ENCODE measurements at regions not wholly inside any gene's neighbourhood (a gene's known extent, or its start where the extent isn't known, plus 50 kb on each side); places are given as distances from the start of the nearest gene placed in this dataset.

DNA sequence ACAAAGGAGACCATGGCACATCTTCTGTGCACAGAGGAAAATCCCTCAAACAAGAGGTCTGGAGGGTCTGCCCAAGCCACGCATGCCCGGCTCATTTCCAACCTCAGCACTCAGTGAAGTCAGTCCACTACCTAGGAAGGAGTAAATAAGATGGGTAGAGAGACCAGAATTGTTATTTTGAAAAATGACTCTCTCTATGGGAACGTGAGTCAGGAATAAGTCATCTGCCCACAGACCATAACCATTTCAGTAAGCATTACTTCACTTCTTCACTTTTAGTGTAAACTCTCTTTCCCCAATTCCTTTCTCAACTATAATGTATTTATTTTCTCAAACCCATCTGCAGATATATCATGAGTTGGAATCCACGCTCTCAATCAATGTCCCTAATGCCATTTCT is 1039.9 kb upstream of the USP15 start:
- Histone ChIP-seq H3F3A (ENCODE audit: insufficient read depth) (no peaks in the 10 kb centered on the region), H3K9me2 (replicated peaks; ENCODE audit: insufficient read depth, low read length) (no peaks in the 10 kb centered on the region), H4K20me1 (ENCODE audit: low read depth, low read length) (no peaks in the 10 kb centered on the region), H3K27me3 (ENCODE audit: low read length) (no peaks in the 10 kb centered on the region), H3K9me3 (ENCODE audit: insufficient read depth, low read length) (no peaks in the 10 kb centered on the region), H3K27ac (ENCODE audit: low read depth, low read length) (no peak overlapping the region), H3K4me3 (ENCODE audit: insufficient read depth, low read length, poor library complexity, severe bottlenecking) (no peak overlapping the region), H3K9ac (ENCODE audit: low read length) (no peak overlapping the region), H2AFZ (ENCODE audit: low read depth, low read length, severe bottlenecking) (no peak overlapping the region), H3K4me2 (ENCODE audit: low read depth, low read length, poor library complexity, severe bottlenecking) (no peak overlapping the region), H3K36me3 (ENCODE audit: low read length) (no peaks in the 10 kb centered on the region), H3K79me2 (ENCODE audit: insufficient read depth, low read length) (no peaks in the 10 kb centered on the region)
- no peak for TF ChIP-seq EZH2phosphoT487 (conservative IDR thresholded peaks at IDR 0.05; ENCODE audit: low read length)
- TF ChIP-seq, protein P1, sequence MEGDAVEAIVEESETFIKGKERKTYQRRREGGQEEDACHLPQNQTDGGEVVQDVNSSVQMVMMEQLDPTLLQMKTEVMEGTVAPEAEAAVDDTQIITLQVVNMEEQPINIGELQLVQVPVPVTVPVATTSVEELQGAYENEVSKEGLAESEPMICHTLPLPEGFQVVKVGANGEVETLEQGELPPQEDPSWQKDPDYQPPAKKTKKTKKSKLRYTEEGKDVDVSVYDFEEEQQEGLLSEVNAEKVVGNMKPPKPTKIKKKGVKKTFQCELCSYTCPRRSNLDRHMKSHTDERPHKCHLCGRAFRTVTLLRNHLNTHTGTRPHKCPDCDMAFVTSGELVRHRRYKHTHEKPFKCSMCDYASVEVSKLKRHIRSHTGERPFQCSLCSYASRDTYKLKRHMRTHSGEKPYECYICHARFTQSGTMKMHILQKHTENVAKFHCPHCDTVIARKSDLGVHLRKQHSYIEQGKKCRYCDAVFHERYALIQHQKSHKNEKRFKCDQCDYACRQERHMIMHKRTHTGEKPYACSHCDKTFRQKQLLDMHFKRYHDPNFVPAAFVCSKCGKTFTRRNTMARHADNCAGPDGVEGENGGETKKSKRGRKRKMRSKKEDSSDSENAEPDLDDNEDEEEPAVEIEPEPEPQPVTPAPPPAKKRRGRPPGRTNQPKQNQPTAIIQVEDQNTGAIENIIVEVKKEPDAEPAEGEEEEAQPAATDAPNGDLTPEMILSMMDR (IDR thresholded peaks at IDR 0.05; ENCODE audit: insufficient read depth, low read length, poor library complexity, severe bottlenecking), result no peak

DNA sequence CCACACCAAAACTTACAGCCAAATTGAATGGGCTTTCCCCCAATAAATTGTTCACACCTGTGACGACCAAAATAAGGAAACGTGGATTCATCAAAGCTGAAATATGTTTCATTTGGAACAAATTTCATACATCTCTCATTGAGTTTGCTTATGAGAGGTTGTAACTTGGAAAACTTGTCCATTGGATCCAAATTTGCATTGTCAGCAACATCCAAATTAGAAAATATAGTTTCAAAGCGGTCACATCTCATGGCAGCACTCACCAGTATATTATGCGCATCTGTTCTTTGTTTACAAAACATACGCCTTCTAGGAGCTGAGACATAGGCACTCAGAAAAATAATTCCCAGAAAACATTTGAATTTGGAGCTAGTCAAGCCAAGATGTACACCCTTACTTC is 1028.2 kb upstream of the USP15 start:
- Histone ChIP-seq H3K4me3 (ENCODE audit: insufficient read depth, low read length, poor library complexity, severe bottlenecking) (no peak overlapping the region), H3K27me3 (ENCODE audit: low read length) (no peaks in the 10 kb centered on the region), H3F3A (ENCODE audit: insufficient read depth) (no peaks in the 10 kb centered on the region), H3K4me2 (ENCODE audit: low read depth, low read length, poor library complexity, severe bottlenecking) (no peak overlapping the region), H3K79me2 (ENCODE audit: insufficient read depth, low read length) (no peaks in the 10 kb centered on the region), H3K9ac (ENCODE audit: low read length) (no peak overlapping the region), H4K20me1 (ENCODE audit: low read depth, low read length) (no peaks in the 10 kb centered on the region), H3K27ac (ENCODE audit: low read depth, low read length) (no peak overlapping the region), H2AFZ (ENCODE audit: low read depth, low read length, severe bottlenecking) (no peak overlapping the region), H3K9me2 (replicated peaks; ENCODE audit: insufficient read depth, low read length) (no peaks in the 10 kb centered on the region), H3K36me3 (ENCODE audit: low read length) (no peaks in the 10 kb centered on the region), H3K9me3 (ENCODE audit: insufficient read depth, low read length) (no peaks in the 10 kb centered on the region)
- TF ChIP-seq, protein P1 (IDR thresholded peaks at IDR 0.05; ENCODE audit: insufficient read depth, low read length, poor library complexity, severe bottlenecking), result no peak
- TF ChIP-seq EZH2phosphoT487 (conservative IDR thresholded peaks at IDR 0.05; ENCODE audit: low read length), result no peak

DNA sequence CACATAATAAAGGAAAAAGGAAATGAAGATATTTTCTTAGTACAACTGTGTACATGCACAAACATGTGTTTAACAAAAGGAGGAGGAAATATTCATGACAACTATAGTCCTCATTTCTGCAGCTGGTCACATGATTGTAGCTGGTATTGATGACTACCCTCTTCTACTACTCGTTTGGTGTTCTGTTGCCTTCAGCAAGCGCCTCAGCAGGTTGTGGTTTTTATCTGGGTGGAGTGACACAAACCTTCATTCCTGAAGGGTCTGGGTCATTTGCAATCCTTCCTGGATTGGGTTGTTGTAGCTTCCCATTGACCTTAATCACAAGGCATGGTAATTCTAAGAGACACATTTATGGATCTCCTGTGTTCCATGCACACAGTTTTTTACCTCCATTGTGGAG is 1009.9 kb upstream of the USP15 start:
- Histone ChIP-seq H4K20me1 (ENCODE audit: low read depth, low read length) (no peaks in the 10 kb centered on the region), H3K9ac (ENCODE audit: low read length) (no peak overlapping the region), H3K4me2 (ENCODE audit: low read depth, low read length, poor library complexity, severe bottlenecking) (no peak overlapping the region), H3K27me3 (ENCODE audit: low read length) (no peaks in the 10 kb centered on the region), H3K9me2 (replicated peaks; ENCODE audit: insufficient read depth, low read length) (no peaks in the 10 kb centered on the region), H3K9me3 (ENCODE audit: insufficient read depth, low read length) (no peaks in the 10 kb centered on the region), H2AFZ (ENCODE audit: low read depth, low read length, severe bottlenecking) (no peak overlapping the region), H3K27ac (ENCODE audit: low read depth, low read length) (no peak overlapping the region), H3K36me3 (ENCODE audit: low read length) (no peaks in the 10 kb centered on the region), H3K79me2 (ENCODE audit: insufficient read depth, low read length) (no peaks in the 10 kb centered on the region), H3F3A (ENCODE audit: insufficient read depth) (no peaks in the 10 kb centered on the region), H3K4me3 (ENCODE audit: insufficient read depth, low read length, poor library complexity, severe bottlenecking) (no peak overlapping the region)
- TF ChIP-seq, protein P1 (IDR thresholded peaks at IDR 0.05; ENCODE audit: insufficient read depth, low read length, poor library complexity, severe bottlenecking), result no peak
- no peak for TF ChIP-seq EZH2phosphoT487 (conservative IDR thresholded peaks at IDR 0.05; ENCODE audit: low read length)
